ENCODE measurements at regions not wholly inside any gene's neighbourhood (a gene's known extent, or its start where the extent isn't known, plus 50 kb on each side); places are given as distances from the start of the nearest gene placed in this dataset.

DNA sequence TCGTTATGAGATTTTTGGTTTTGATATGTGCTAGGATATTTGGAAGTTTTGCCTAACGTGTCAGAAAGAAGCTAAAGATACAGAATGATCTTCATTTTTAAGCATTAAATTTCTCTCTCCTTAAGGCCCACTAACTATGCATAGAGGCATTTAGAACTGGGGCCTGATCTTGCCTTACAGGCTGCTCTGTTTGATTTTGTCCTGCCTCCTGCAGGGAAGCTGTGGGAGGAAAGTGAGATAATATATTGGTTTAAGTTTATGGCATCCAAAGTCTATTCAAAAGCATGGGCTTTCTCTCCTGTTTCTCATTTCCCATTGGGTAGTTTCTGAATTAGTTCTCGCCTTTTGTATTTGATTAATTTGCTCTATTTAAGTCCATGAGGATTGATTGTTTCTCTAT is 250.3 kb upstream of the FBXO33 start:
- no peaks in the 10 kb centered on the region for H3K9me3 Mint-ChIP-seq
- H3K27me3 Mint-ChIP-seq = peaks cover 12% of the 10 kb centered on the region
- peaks cover 31% of the 10 kb centered on the region for H3K4me1 Mint-ChIP-seq (ENCODE audit: unreplicated experiment)
- no peak overlapping the region for H3K4me3 Mint-ChIP-seq
- TF ChIP-seq, protein P1, sequence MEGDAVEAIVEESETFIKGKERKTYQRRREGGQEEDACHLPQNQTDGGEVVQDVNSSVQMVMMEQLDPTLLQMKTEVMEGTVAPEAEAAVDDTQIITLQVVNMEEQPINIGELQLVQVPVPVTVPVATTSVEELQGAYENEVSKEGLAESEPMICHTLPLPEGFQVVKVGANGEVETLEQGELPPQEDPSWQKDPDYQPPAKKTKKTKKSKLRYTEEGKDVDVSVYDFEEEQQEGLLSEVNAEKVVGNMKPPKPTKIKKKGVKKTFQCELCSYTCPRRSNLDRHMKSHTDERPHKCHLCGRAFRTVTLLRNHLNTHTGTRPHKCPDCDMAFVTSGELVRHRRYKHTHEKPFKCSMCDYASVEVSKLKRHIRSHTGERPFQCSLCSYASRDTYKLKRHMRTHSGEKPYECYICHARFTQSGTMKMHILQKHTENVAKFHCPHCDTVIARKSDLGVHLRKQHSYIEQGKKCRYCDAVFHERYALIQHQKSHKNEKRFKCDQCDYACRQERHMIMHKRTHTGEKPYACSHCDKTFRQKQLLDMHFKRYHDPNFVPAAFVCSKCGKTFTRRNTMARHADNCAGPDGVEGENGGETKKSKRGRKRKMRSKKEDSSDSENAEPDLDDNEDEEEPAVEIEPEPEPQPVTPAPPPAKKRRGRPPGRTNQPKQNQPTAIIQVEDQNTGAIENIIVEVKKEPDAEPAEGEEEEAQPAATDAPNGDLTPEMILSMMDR (conservative IDR thresholded peaks at IDR 0.05) = no peak
- no peaks in the 10 kb centered on the region for H3K36me3 Mint-ChIP-seq
- DNase-seq (ENCODE audit: extremely low spot score, unreplicated experiment) = no peak
- H3K27ac Mint-ChIP-seq = no peak overlapping the region

DNA sequence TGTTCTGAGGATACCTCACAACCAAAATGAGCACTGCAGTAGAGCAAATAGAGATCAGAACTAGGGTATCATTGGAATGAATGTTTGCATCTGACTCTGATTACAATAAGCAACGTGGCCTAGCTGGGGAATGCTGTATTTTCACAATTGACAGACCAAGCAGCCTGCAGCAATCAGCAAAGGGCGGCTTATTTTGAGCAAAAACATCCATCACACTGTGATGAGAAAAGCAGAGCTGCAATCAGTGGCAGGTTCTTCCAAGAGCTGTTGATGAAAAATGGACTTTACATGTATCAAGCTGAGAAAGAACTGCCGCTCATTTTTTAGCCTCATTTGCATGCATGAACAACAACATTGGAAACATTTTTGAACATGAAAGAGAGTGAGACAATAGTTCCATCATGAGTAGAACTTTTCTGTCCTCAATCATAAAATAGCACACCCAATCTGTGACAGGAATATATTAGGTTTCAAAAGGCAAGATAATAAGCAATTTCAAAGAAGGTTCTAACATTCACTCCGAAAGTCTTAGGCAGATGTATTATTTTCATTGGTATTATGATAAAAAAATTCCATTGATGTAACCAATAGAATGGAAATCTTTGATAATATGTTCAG is 249.7 kb upstream of the FBXO33 start:
- TF ChIP-seq, protein P1 (conservative IDR thresholded peaks at IDR 0.05) = no peak
- no peak overlapping the region for H3K27ac Mint-ChIP-seq
- DNase-seq (ENCODE audit: extremely low spot score, unreplicated experiment) = no peak
- peaks cover 12% of the 10 kb centered on the region for H3K27me3 Mint-ChIP-seq
- no peaks in the 10 kb centered on the region for H3K36me3 Mint-ChIP-seq
- no peaks in the 10 kb centered on the region for H3K9me3 Mint-ChIP-seq
- H3K4me1 Mint-ChIP-seq (ENCODE audit: unreplicated experiment) = peaks cover 31% of the 10 kb centered on the region
- H3K4me3 Mint-ChIP-seq = no peak overlapping the region

DNA sequence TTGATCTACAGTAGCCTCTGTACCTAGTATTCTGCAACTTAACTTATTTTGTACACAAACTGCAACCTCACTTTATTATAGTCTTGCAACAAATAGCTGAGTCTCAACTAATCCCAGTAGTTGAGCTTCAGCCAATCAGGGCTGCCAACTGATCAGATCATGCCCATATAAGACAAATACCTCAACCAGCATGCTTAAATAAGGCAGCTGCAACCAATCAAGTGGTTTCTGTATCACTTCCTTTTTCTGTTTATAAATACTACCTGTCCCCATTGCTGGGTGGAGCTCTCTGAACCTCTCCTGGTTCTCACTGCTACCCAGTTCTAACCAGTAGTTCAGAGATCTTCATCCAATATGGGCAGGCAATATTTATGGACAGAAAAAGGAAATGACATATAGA is 248.5 kb upstream of the FBXO33 start:
- H3K27ac Mint-ChIP-seq = no peak overlapping the region
- no peaks in the 10 kb centered on the region for H3K36me3 Mint-ChIP-seq
- TF ChIP-seq, protein P1 (conservative IDR thresholded peaks at IDR 0.05) = no peak
- no peak overlapping the region for H3K4me3 Mint-ChIP-seq
- no peaks in the 10 kb centered on the region for H3K9me3 Mint-ChIP-seq
- peaks cover 9% of the 10 kb centered on the region for H3K27me3 Mint-ChIP-seq
- no peak for DNase-seq (ENCODE audit: extremely low spot score, unreplicated experiment)
- peaks cover 31% of the 10 kb centered on the region for H3K4me1 Mint-ChIP-seq (ENCODE audit: unreplicated experiment)

DNA sequence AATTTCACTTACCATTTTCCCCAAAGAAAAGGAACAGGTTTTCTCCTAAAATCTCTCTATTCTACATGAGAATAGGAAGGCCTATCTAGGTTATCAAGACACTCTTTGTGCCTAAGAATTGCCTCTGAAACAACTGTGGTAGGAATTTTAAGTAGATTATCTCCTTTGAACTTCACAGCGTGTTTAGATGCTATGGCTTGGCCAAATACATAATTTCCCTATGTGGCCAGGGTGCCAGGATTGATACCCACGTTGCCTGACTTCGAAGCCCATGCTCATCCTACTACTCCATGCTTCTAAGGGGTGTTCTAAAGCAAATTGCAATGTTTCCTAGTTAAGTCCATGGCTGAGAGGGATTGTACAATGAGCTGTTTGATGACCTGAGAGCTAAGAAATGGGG is 241.5 kb upstream of the FBXO33 start:
- DNase-seq (ENCODE audit: extremely low spot score, unreplicated experiment) = no peak
- H3K27me3 Mint-ChIP-seq = no peaks in the 10 kb centered on the region
- H3K9me3 Mint-ChIP-seq = no peaks in the 10 kb centered on the region
- H3K27ac Mint-ChIP-seq = no peak overlapping the region
- TF ChIP-seq, protein P1 (conservative IDR thresholded peaks at IDR 0.05) = no peak
- H3K4me1 Mint-ChIP-seq (ENCODE audit: unreplicated experiment) = no peaks in the 10 kb centered on the region
- no peaks in the 10 kb centered on the region for H3K36me3 Mint-ChIP-seq
- H3K4me3 Mint-ChIP-seq = no peak overlapping the region

DNA sequence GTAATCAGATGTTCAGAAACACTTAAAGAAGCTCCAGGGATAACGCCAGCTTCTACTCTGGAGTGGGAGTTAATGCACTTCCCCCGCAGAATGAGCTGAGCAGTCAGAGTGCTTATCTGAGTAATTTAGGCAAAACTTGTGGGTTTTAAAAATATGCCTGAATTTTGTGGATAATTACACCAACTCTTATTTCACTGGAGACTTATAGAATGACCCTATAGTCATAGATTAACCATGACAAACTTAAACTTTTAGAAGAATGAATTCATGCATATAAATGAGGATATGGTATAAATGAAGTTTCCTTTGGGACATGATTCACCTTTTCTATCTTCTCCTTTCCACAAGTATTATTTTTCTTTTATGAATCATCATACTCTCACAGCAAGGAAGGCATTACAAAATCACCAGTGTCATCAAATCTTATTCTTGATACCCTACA is 241.1 kb upstream of the FBXO33 start:
- no peak for DNase-seq (ENCODE audit: extremely low spot score, unreplicated experiment)
- Mint-ChIP-seq H3K36me3 (no peaks in the 10 kb centered on the region), H3K27me3 (no peaks in the 10 kb centered on the region), H3K4me3 (no peak overlapping the region), H3K27ac (no peak overlapping the region), H3K4me1 (ENCODE audit: unreplicated experiment) (no peaks in the 10 kb centered on the region), H3K9me3 (no peaks in the 10 kb centered on the region)
- TF ChIP-seq, protein P1 (conservative IDR thresholded peaks at IDR 0.05) = no peak

DNA sequence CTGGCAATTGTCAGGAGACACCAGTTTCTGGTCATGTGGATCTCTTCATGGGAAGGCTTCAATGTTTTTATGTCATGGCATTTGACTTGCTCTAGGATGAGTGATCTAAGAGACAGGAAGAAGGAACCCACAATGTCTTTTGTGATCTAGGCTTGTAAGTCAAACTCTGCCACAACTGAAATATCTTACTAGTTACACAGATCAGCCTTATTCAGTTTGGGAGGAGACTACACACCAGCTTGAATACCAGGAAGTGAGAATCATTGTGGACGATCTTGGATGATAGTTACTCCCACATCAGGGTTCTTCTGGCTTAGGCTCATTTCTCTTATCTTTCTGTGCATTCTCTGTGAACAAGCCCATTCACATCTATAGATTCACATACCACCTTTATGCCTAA is 236.2 kb upstream of the FBXO33 start:
- Mint-ChIP-seq H3K4me3 (no peak overlapping the region), H3K36me3 (no peaks in the 10 kb centered on the region), H3K27ac (no peak overlapping the region), H3K27me3 (no peaks in the 10 kb centered on the region), H3K4me1 (ENCODE audit: unreplicated experiment) (no peaks in the 10 kb centered on the region), H3K9me3 (no peaks in the 10 kb centered on the region)
- no peak for DNase-seq (ENCODE audit: extremely low spot score, unreplicated experiment)
- TF ChIP-seq, protein P1 (conservative IDR thresholded peaks at IDR 0.05) = no peak

Measured in type B pancreatic cell (in vitro differentiated cells).